Right lobe of liver (tissue), 6 donors: ENCODE measurements at regions not wholly inside any gene's neighbourhood (a gene's known extent, or its start where the extent isn't known, plus 50 kb on each side); places are given as distances from the start of the nearest gene placed in this dataset.

Experiments
- ATAC-seq, 4 donors: fragments of 200-7000 bp; cut with Tn5 transposase; one replicate each; pipeline ENCODE4 v1.9.1; 2020; ENCODE audit warnings: mild to moderate bottlenecking in 4 of 4, moderate library complexity in 4 of 4
- DNase-seq, 3 donors: peaks; one replicate each; pipeline ENCODE4 v3.0.0-alpha.2; 2020
- H3K27ac ChIP-seq, 3 donors: fragments of 200-600 bp; one replicate each; pipeline ENCODE4 v1.8.0; 2022
- H3K27me3 ChIP-seq, 2 donors: fragments of 200-600 bp; one replicate each; pipeline ENCODE4 v1.8.0; 2022
- H3K36me3 ChIP-seq, 4 donors: fragments of 200-600 bp; sonication (generic) in 1 of 4; one replicate each; pipeline versions ENCODE4 v1.5.1 to v1.8.0; 2017 to 2022; ENCODE audit warnings: control low read depth in 1 of 4
- H3K4me1 ChIP-seq, 4 donors: fragments of 200-600 bp; sonication (generic) in 1 of 4; one replicate each; pipeline versions ENCODE4 v1.5.1 to v1.8.0; 2017 to 2022; ENCODE audit warnings: control low read depth in 1 of 4
- H3K4me3 ChIP-seq, 3 donors: fragments of 200-600 bp; one replicate each; pipeline ENCODE4 v1.8.0; 2022
- H3K9me3 ChIP-seq, 4 donors: fragments of 200-600 bp; sonication (generic) in 1 of 4; one replicate each; pipeline versions ENCODE4 v1.5.1 to v1.8.0; 2017 to 2022; ENCODE audit warnings: control low read depth in 1 of 4
- CTCF ChIP-seq, 4 donors: fragments of 200-600 bp in 3 of 4; fragments of 450-650 bp in 1 of 4; IDR thresholded peaks; one replicate each; pipeline versions ENCODE4 v1.5.1 to v1.8.0; 2016 to 2022; ENCODE audit warnings: antibody characterized with exemption in 4 of 4, mild to moderate bottlenecking in 2 of 4
- POLR2A ChIP-seq: fragments of 450-650 bp; IDR thresholded peaks from one replicate; pipeline ENCODE4 v1.6.1; 2017; ENCODE audit warnings: antibody characterized with exemption, mild to moderate bottlenecking
- WGBS: methylation state at CpG from one replicate; pipeline ENCODE4 v1.1.6; 2018; ENCODE audit warnings: low coverage, low lambda C conversion rate; ENCODE audit not compliant: insufficient coverage; ENCODE audit errors: missing lambda C conversion rate; 5-methylcytosine and 5-hydroxymethylcytosine counted together
- intact Hi-C, 2 donors: fragments of 100-400 bp; cut with DNase I; formaldehyde crosslinking; loops; one replicate each; pipeline versions ENCODE4 v1.11.2 to v1.14.1; 2022
- donor health status: DM: no; HTN: yes; CAD: no.
- donor health status: DM: no; HTN: no; CAD: no.
- donor health status: DM: no; HTN: no; CAD: no.
- donor health status: DM: no; HTN: yes; CAD: no.
- donor health status: DM: no; HTN: yes; CAD: no.

GRCh38 chr12:74903522-74903921 is 306.1 kb downstream of the KCNC2 start:
- H3K4me1 ChIP-seq, result no peaks in the 10 kb centered on the region
- DNase-seq, result no peak
- H3K4me3 ChIP-seq, result no peak overlapping the region
- no peak overlapping the region for H3K27ac ChIP-seq
- H3K27me3 ChIP-seq, result no peaks in the 10 kb centered on the region
- no peaks in the 10 kb centered on the region for H3K9me3 ChIP-seq
- 20% methylated on average over 1 of the region's 1 CpG for WGBS
- intact Hi-C loops, result no loop called here
- TF ChIP-seq POLR2A, result no peak
- TF ChIP-seq CTCF (IDR thresholded peaks at IDR 0.05), result peak in 2 of 4 donors; percentile 12 to 21
- ATAC-seq, result no peak
- no peaks in the 10 kb centered on the region for H3K36me3 ChIP-seq

GRCh38 chr12:74906224-74906623 is 303.4 kb downstream of the KCNC2 start:
- Histone ChIP-seq H3K4me3 (no peak overlapping the region), H3K4me1 (no peaks in the 10 kb centered on the region), H3K27ac (no peak overlapping the region), H3K27me3 (no peaks in the 10 kb centered on the region), H3K36me3 (no peaks in the 10 kb centered on the region), H3K9me3 (no peaks in the 10 kb centered on the region)
- 86% methylated on average over 5 of the region's 5 CpGs for WGBS
- intact Hi-C loops, result no loop called here
- TF ChIP-seq CTCF (IDR thresholded peaks at IDR 0.05), result peak in 1 of 4 donors; percentile 19
- TF ChIP-seq POLR2A, result no peak
- DNase-seq (no peak), ATAC-seq (peak in 1 of 4 donors; percentile 40)

DNA sequence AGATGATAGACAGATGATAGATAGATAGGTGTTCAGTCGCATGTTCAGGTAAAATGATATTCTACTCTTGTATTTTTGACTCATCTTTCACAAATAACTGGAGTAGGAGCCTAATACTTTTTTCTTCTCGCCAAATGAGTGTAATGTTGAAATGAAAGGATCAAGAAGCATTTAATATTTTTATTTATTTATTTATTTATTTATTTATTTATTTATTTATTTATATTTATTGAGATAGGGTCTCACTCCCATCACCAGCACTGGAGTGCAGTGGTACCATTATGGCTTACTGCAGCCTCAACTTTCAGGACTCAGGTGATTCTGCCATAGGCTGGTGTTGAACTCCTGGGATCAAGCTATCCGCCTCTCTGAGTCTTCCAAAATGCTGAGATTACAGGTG is 298.8 kb downstream of the KCNC2 start:
- ATAC-seq (no peak), DNase-seq (no peak)
- H3K36me3 ChIP-seq, result no peaks in the 10 kb centered on the region
- intact Hi-C loops, result no loop called here
- no peaks in the 10 kb centered on the region for H3K4me1 ChIP-seq
- no peak overlapping the region for H3K27ac ChIP-seq
- WGBS, result 92% methylated on average over 3 of the region's 3 CpGs
- H3K4me3 ChIP-seq, result no peak overlapping the region
- TF ChIP-seq CTCF (IDR thresholded peaks at IDR 0.05), result no peak
- TF ChIP-seq POLR2A, result no peak
- no peaks in the 10 kb centered on the region for H3K27me3 ChIP-seq
- no peaks in the 10 kb centered on the region for H3K9me3 ChIP-seq

DNA sequence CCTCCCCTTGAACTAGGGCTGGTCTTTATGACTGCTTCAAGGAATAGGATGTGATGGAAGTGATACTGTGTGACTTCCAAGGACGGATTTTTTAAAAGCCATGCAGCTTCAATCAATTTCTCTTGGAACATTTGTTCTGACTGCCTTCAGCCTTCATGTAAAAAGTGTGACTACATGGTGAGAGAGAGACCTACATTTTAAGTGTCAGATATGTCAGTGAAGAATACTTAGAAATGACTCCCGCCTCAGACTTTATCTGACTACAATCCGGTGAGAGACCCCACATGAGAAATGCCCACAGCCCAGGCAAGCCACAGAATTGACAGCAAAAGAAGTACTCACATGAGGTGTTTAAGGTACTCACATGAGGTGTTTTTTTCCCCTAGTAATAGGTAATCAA is 295.3 kb downstream of the KCNC2 start:
- TF ChIP-seq CTCF (IDR thresholded peaks at IDR 0.05) (no peak), POLR2A (no peak)
- Histone ChIP-seq H3K27ac (no peak overlapping the region), H3K4me3 (no peak overlapping the region), H3K36me3 (no peaks in the 10 kb centered on the region), H3K27me3 (no peaks in the 10 kb centered on the region), H3K9me3 (no peaks in the 10 kb centered on the region), H3K4me1 (no peaks in the 10 kb centered on the region)
- DNase-seq, result no peak
- ATAC-seq, result no peak
- intact Hi-C loops, result no loop called here
- WGBS, result 51% methylated on average over 2 of the region's 3 CpGs

DNA sequence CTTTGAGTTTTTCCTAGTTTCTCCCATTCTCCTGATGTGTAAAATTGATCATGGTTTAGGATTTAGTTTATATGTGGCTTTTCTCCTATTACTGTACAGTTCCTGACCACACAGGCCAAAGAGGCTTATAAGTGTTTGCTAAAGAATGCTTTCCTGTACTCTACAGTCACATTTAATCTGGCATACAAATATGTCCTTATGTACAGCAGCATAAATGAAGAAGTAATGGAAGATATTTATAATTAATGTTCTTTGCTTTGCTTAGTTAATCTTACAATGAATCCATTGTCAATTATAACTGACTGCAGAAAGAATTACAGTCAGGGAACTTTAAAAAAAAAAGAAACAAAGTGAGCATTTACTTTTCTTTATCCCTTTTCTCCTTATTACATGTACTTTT is 293.9 kb downstream of the KCNC2 start:
- DNase-seq, result no peak
- Histone ChIP-seq H3K27me3 (no peaks in the 10 kb centered on the region), H3K27ac (no peak overlapping the region), H3K9me3 (no peaks in the 10 kb centered on the region), H3K36me3 (no peaks in the 10 kb centered on the region), H3K4me3 (no peak overlapping the region), H3K4me1 (no peaks in the 10 kb centered on the region)
- TF ChIP-seq CTCF (IDR thresholded peaks at IDR 0.05), result no peak
- TF ChIP-seq POLR2A, result no peak
- ATAC-seq, result no peak
- intact Hi-C loops, result no loop called here
